Left cardiac atrium (tissue), 4 donors: ENCODE measurements at regions not wholly inside any gene's neighbourhood (a gene's known extent, or its start where the extent isn't known, plus 50 kb on each side); places are given as distances from the start of the nearest gene placed in this dataset.
A peak's percentile ranks its signal among the peaks of the same experiment; 100 is the strongest.

ENCODE experiments used
- ATAC-seq, 2 donors: fragments of 200-7000 bp; cut with Tn5 transposase; one replicate each; pipeline ENCODE4 v1.9.1; 2020; ENCODE audit warnings: mild to moderate bottlenecking in 2 of 2, moderate library complexity in 2 of 2
- DNase-seq: peaks from one replicate; pipeline ENCODE4 v3.0.0-alpha.2; 2020
- intact Hi-C, 2 donors: fragments of 100-400 bp; cut with DNase I; formaldehyde crosslinking; loops; one replicate each; pipeline versions ENCODE4 v1.14.1 to v1.15.1; 2022 to 2023
- donor health status: DM: no; HTN: yes; CAD: no.
- donor health status: DM: no; HTN: yes; CAD: no; lungs with severe emphysema.
- donor health status: DM: yes; HTN: yes; CAD: no.
- donor health status: Dilated cardiomyopathy.

- ATAC-seq: no peak
- intact Hi-C loops: no loop called here
These were observed 233.9 kb downstream of the PTBP2 start for GRCh38 chr1:96955307-96956012.

GRCh38 chr1:96962216-96962615, 240.6 kb downstream of the PTBP2 start:
- ATAC-seq: no peak
- no peak for DNase-seq
- intact Hi-C loops: loop anchor here (10.0 kb wide), 2 partner anchors 93 to 1503 kb away; no protein-coding TSS in a partner anchor

More at GRCh38 chr1:96955307-96956012, 233.9 kb downstream of the PTBP2 start:
- no peak for DNase-seq

- ATAC-seq (peak in 1 of 2 donors; percentile 57), DNase-seq (no peak)
- intact Hi-C loops: loop anchor here (10.0 kb wide), 2 partner anchors 92 to 1502 kb away; no protein-coding TSS in a partner anchor
These were observed 241.2 kb downstream of the PTBP2 start for GRCh38 chr1:96962751-96963211.

DNA sequence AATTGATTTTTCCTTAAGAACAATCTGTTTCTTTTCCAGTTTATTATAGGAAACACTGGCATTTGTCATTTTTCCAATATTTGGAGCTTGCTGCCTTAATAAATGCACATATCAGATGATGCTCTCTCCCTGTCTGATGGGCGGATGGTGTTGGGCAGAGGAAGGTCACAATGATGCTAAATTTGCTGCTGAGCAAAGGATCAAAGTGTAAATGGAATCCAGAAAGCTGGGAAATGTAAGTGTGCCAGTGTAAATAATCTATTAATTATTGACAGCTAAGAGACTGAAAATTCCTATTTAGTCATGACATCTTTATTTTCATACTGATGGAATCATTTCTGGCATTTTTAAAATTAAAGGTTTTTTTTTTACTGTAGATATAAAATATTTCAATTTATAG, 243.2 kb downstream of the PTBP2 start:
- DNase-seq: no peak
- intact Hi-C loops: loop anchor here (5.0 to 10.0 kb wide), 4 partner anchors 88 to 1500 kb away; no protein-coding TSS in a partner anchor
- no peak for ATAC-seq

- DNase-seq (peak; percentile 71), ATAC-seq (peak; percentile 61 to 77)
- intact Hi-C loops: loop anchor here (5.0 to 10.0 kb wide), 4 partner anchors 86 to 1498 kb away; no protein-coding TSS in a partner anchor
These were observed 245.1 kb downstream of the PTBP2 start for GRCh38 chr1:96966536-96967138.

GRCh38 chr1:96967311-96967710, 245.7 kb downstream of the PTBP2 start:
- intact Hi-C loops: loop anchor here (5.0 to 10.0 kb wide), 4 partner anchors 85 to 1497 kb away; no protein-coding TSS in a partner anchor

DNA sequence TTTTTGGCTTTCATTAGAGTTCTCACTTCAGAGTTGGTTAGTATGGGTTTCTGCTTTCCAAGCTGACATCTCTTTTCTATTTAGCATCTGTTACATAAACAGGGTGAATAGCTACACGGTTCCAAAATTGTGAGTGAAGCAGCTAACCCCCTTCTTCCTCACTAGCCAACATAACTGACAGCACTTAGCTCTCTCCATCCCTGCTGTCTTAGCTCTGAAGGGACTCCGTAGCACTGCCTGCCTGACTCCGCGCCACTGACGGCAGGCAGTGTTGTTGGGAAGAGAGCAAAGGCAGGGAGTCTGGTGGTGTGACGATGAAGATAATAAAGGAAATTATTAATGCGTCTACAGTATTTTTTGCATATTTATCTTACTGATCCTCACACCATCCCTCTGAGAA, 247.0 kb downstream of the PTBP2 start:
- peak; percentile 68 to 85 for ATAC-seq
- no peak for DNase-seq
- intact Hi-C loops: loop anchor here (5.0 to 10.0 kb wide), 4 partner anchors 84 to 1496 kb away; no protein-coding TSS in a partner anchor

More at GRCh38 chr1:96967311-96967710, 245.7 kb downstream of the PTBP2 start:
- DNase-seq (no peak), ATAC-seq (no peak)

DNA sequence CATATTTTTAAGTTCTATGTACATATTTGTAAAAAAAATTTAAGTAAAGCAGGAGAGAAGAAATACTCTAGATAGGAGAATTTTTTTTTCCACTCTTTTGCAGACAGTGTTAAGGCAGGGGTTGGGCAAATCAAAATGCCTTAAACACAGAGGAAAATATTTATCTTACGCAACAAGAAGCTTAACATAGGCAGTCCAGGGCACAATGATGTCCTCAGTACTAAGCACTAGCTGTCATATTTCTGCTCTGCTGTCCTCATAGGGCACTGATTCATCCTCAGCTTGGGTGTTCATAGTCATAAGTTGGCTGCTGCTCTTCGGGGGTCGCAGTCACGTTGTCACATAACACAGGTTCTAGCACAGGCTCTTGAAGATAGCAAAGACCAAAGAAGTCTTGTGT, 247.4 kb downstream of the PTBP2 start:
- intact Hi-C loops: loop anchor here (5.0 to 10.0 kb wide), 4 partner anchors 83 to 1496 kb away; no protein-coding TSS in a partner anchor
- peak; percentile 44 to 56 for ATAC-seq
- DNase-seq: no peak

DNA sequence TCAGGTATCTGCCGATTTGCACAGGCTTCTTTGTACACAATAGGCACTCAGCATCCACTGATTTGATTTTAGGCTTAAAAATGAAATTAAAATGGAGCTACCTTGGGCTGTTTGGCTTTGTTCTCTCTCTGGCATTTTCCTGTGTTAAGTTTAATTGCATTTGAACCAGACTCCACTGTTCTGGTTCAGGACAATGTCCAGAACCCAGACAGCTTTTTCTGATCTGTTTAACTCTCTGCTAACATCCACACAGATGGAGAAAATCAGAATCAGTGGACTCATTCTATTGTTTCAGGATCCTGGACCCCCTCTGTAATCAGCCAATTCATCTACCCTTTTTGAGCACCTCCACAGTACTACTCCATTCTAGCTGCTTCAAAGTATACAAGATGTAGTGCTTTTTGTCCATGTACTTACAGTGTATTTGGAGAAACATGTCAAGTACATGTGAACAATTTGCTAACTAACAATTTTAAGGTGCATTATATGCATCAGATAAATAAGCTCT, 248.1 kb downstream of the PTBP2 start:
- no peak for ATAC-seq
- intact Hi-C loops: loop anchor here (5.0 to 10.0 kb wide), 4 partner anchors 83 to 1495 kb away; no protein-coding TSS in a partner anchor
- DNase-seq: no peak

DNA sequence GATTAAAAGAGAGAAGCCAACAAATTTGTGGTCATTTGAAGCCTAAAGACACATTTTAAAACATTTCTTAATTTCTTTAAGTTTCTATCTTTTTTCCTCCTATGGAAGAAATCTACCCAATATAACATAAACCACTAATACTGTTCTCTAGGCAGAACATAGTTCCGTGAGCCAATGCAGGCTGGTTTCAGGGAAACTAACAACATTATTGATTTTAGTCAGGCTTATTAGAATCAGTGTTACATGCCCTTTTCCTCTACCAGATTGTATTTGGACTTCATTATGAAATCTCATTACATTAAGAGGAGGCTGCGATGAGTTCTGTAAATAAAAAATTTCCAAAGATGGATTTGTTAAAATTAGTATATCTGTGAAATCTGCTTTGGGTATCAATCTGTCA, 249.9 kb downstream of the PTBP2 start:
- intact Hi-C loops: no loop called here
- ATAC-seq (no peak), DNase-seq (no peak)

DNA sequence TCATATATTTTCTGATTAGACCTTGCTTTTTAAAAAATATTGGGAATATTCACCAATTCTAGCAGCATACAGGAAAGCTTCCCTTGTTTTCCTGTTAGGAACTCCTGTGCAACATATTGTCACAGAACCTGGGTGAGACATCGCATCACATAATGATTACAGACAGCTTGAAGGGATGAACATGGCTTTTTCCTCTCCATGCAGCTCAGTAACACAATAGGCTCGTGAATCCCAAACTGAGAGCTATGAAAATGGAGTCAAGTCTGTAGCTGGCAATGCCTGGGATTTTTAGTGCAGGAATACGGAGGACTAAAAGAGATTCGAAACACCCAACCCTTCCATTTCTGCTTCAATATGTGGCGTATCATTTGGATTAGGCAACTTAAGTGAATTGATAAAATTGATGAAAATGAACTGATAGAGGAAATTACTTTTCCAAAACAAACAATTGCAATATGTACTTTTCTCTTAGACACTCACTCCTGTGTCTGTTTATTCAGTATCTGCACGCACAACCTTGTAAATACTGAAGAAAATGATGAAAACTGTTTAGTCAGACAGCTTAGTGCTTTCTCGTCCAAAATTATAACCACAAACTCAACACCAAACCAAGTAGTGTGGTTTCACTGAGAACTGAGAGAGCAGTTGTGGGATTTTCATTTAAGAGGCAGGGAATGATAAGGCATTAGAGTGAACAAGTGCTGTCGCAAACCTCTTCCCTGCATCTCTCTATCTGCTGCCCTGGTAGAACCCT, 250.4 kb downstream of the PTBP2 start:
- DNase-seq (no peak), ATAC-seq (no peak)
- intact Hi-C loops: no loop called here

DNA sequence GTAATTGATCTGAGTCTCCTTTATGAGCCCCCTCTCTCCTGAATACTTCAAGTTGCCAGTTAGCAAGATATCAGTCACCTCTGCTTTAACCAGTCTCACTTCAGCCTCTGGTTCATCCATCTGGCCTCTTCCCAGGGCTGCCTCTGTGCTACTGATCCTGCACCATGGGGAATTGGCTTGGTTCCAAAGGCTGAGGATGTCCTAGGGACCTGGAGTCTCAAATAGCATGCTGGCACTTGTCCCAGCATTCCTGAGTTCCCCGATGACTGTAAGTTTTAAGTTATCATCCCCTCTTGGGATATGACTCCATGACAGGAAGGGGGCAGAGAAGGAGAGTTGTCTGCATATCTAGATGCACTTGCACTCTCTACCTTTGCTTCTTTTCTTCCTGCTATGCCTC, 252.0 kb downstream of the PTBP2 start:
- DNase-seq: no peak
- intact Hi-C loops: no loop called here
- ATAC-seq: peak in 1 of 2 donors; percentile 82

DNA sequence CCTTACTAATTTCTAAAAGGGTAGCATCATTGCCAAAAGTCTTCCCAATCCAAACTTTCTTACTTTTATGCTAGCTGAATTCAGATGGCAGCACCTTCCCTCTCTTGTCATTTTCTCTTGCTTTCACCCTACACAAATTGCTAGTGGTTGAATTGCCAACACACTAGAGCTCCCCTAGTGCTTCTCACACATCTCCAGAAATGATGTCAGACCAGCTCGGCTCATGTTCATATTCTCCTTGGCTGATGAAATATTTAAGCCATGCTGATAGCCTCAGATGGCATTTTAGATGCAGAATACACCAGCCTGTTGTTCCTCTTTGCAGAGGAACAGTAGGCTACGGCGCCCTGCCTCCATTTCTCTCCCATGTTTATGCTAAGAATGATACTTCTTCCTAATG, 256.9 kb downstream of the PTBP2 start:
- intact Hi-C loops: no loop called here
- DNase-seq (no peak), ATAC-seq (no peak)

DNA sequence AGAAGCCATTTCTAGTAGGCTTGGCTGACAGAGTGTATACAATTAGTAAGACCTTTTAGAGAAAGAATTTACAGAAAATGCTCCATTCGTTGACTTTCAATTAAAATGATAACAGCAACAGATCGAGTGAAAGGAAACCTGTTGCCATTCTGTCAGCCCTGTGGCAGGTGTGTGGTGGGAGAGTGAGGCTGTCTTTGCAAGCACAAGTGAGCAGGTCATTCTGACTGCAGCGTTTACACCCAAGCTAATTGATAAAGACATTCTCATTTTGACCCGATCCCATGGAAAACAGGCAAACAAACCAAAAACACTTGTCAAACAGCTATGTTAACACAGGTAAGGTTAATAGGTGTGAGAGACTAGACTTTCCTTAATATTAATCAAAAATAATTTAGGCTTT, 257.3 kb downstream of the PTBP2 start:
- DNase-seq (no peak), ATAC-seq (no peak)
- intact Hi-C loops: no loop called here

GRCh38 chr1:96979304-96980268, 258.0 kb downstream of the PTBP2 start:
- peak in 1 of 2 donors; percentile 59 for ATAC-seq
- no peak for DNase-seq
- intact Hi-C loops: no loop called here

DNA sequence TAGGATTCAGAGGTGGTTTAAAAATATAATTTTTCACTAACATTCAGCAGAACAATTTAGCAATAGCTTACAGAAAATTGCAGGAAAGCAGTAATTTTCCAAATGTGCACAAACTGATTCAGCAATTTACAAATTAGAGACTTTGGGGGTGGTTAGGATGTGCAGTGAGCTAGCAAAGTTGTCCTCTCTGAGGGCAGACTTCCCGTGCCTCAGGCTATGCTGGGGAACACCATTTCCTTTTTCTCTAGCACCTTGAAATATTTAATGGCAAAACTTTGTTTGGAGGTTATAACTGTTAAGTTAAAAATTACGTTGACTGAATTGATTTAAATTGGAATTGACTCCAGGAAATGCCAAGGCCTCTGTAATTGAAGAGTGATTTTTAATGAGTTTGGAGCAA, 258.9 kb downstream of the PTBP2 start:
- intact Hi-C loops: no loop called here
- ATAC-seq: no peak
- no peak for DNase-seq

DNA sequence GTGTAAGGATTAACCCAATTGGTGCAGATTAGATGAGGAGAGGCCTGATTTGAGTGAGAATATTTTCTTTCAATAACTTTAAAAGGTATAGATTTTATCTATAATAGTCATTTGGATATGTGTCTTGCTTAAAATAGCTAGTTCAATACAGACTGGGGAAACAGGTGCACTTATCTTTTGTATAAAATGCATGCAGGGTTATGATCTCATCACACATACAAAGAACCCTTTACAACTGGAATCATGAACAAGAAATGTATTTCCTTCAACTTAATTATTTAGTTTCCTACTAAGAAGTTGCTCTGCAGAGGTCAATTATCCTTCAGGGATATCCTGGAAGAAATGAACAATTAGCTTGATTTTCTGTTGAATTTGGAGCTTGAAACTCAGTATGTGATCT, 259.6 kb downstream of the PTBP2 start:
- intact Hi-C loops: no loop called here

GRCh38 chr1:96982118-96982517, 260.5 kb downstream of the PTBP2 start:
- intact Hi-C loops: no loop called here
- DNase-seq (no peak), ATAC-seq (no peak)

More for the DNA sequence above, 259.6 kb downstream of the PTBP2 start:
- DNase-seq (no peak), ATAC-seq (no peak)
